GM12878 (cell line): ENCODE measurements at regions not wholly inside any gene's neighbourhood (a gene's known extent, or its start where the extent isn't known, plus 50 kb on each side); places are given as distances from the start of the nearest gene placed in this dataset.

Experiments
- ATAC-seq: fragments of 200-7000 bp; cut with Tn5 transposase; 3 replicates; pipeline ENCODE4 v1.9.1; 2020; ENCODE audit warnings: mild to moderate bottlenecking, moderate library complexity
- BruUV-seq: library from RNA; stranded (reverse); fragments of 400-500 nt; replicated peaks from 2 replicates; lab custom pipeline; 2021; lab: Mats Ljungman, UMichigan
- CTCF ChIA-PET: fragments of 300-600 bp; sonication (Branson Sonifier 250); formaldehyde crosslinking; extraction: SDS; loops from one replicate; lab custom pipeline; 2021; ENCODE audit warnings: inconsistent platforms; lab: Yijun Ruan, JAX
- POLR2A ChIA-PET: fragments of 350-600 bp; formaldehyde crosslinking; extraction: SDS; loops from one replicate; lab custom pipeline; 2021; ENCODE audit warnings: inconsistent platforms; lab: Charles Lee
- RAD21 ChIA-PET: fragments of 300-600 bp; sonication (Branson Sonifier 250); formaldehyde crosslinking; loops from one replicate; lab custom pipeline; 2023; ENCODE audit warnings: antibody characterized with exemption; ENCODE audit not compliant: unreplicated experiment; lab: Charles Lee
- SMC1A ChIA-PET: fragments of 300-600 bp; sonication (Branson Sonifier 250); formaldehyde crosslinking; loops from one replicate; lab custom pipeline; 2023; ENCODE audit not compliant: unreplicated experiment, uncharacterized antibody; lab: Charles Lee
- DNase-seq: peaks from one replicate; pipeline ENCODE4 v3.0.0-alpha.2; 2011; ENCODE audit warnings: low read depth, low spot score
- FAIRE-seq: peaks from 3 replicates; lab custom pipeline; 2011; peaks lifted over from hg19 to GRCh38; lab: Jason Lieb, UNC
- H2AFZ ChIP-seq: 2 replicates; pipeline ENCODE4 v1.6.0; 2011; ENCODE audit warnings: low read depth, low read length, control low read depth; ENCODE audit not compliant: control insufficient read depth
- H3K27ac ChIP-seq: 2 replicates; pipeline ENCODE4 v1.5.1; 2011; ENCODE audit warnings: control low read depth; ENCODE audit not compliant: control insufficient read depth, insufficient read depth
- H3K27me3 ChIP-seq, 2 experiments: replicated peaks in 1 of 2; 2 replicates each; pipeline versions ENCODE4 v1.6.0 to v1.6.1; 2011; ENCODE audit warnings: low read length in 1 of 2; ENCODE audit not compliant: control insufficient read depth in 2 of 2, insufficient read depth in 2 of 2
- H3K36me3 ChIP-seq, 2 experiments: 2 replicates each; pipeline ENCODE4 v1.5.1; 2011; ENCODE audit warnings: low read length in 1 of 2; ENCODE audit not compliant: control insufficient read depth in 2 of 2, insufficient read depth in 2 of 2
- H3K4me1 ChIP-seq: 2 replicates; pipeline ENCODE4 v1.6.1; 2011; ENCODE audit warnings: mild to moderate bottlenecking, low read length, moderate library complexity, mixed read lengths; ENCODE audit not compliant: control insufficient read depth, insufficient read depth
- H3K4me2 ChIP-seq: 2 replicates; pipeline ENCODE4 v1.6.0; 2011; ENCODE audit warnings: control low read depth; ENCODE audit not compliant: control insufficient read depth, insufficient read depth
- H3K4me3 ChIP-seq: fragments of 200-600 bp; sonication (generic); 2 replicates; pipeline ENCODE4 v1.5.1; 2016
- H3K79me2 ChIP-seq: 2 replicates; pipeline ENCODE4 v1.6.0; 2011; ENCODE audit warnings: low read length; ENCODE audit not compliant: control insufficient read depth, insufficient read depth
- H3K9ac ChIP-seq: 2 replicates; pipeline ENCODE4 v1.8.0; 2011; ENCODE audit warnings: low read length, control low read depth, mixed read lengths; ENCODE audit not compliant: control insufficient read depth, insufficient read depth
- H3K9me3 ChIP-seq: replicated peaks from 3 replicates; pipeline ENCODE4 v1.5.1; 2011; ENCODE audit warnings: mild to moderate bottlenecking, low read length; ENCODE audit not compliant: control insufficient read depth, insufficient read depth
- H4K20me1 ChIP-seq: 2 replicates; pipeline ENCODE4 v1.6.0; 2011; ENCODE audit not compliant: control insufficient read depth, insufficient read depth
- CHD2 ChIP-seq: IDR thresholded peaks from 2 replicates; pipeline ENCODE4 v1.6.1; 2011; ENCODE audit warnings: low read depth, low read length, improper control_type of control experiment, borderline replicate concordance
- E2F4 ChIP-seq: IDR thresholded peaks from 2 replicates; pipeline ENCODE4 v1.6.1; 2012; ENCODE audit warnings: low read depth, low read length, improper control_type of control experiment
- EP300 ChIP-seq, 2 experiments: fragments of 150-350 bp in 1 of 2; IDR thresholded peaks; 2 replicates each; pipeline ENCODE4 v1.6.1; 2011 to 2012; ENCODE audit warnings: low read depth in 2 of 2, low read length in 2 of 2, borderline replicate concordance in 1 of 2, improper control_type of control experiment in 1 of 2, inconsistent platforms in 1 of 2; ENCODE audit not compliant: control insufficient read depth in 1 of 2
- EZH2 ChIP-seq: IDR thresholded peaks from 2 replicates; pipeline ENCODE4 v1.6.1; 2012; ENCODE audit warnings: low read depth, mild to moderate bottlenecking, control low read depth, inconsistent platforms, low read length, borderline replicate concordance; ENCODE audit not compliant: control insufficient read depth
- FOS ChIP-seq: IDR thresholded peaks from 3 replicates; pipeline ENCODE4 v1.6.1; 2011; ENCODE audit warnings: borderline replicate concordance; ENCODE audit not compliant: insufficient read length; ENCODE audit errors: extremely low read depth
- IKZF1 ChIP-seq: fragments of 450-650 bp; conservative IDR thresholded peaks from 2 replicates; pipeline ENCODE4 v1.6.1; 2017; ENCODE audit warnings: antibody characterized with exemption, mild to moderate bottlenecking
- IRF3 ChIP-seq: fragments of 450-650 bp; IDR thresholded peaks from 2 replicates; pipeline ENCODE4 v1.6.1; 2014; ENCODE audit warnings: mild to moderate bottlenecking
- NFYB ChIP-seq: IDR thresholded peaks from 2 replicates; pipeline ENCODE4 v1.6.1; 2011; ENCODE audit warnings: low read depth, mild to moderate bottlenecking, low read length, improper control_type of control experiment, moderate library complexity; ENCODE audit not compliant: insufficient read depth
- NR2C1 ChIP-seq: fragments of 450-650 bp; IDR thresholded peaks from 2 replicates; pipeline ENCODE4 v1.6.1; 2017; ENCODE audit warnings: antibody characterized with exemption, mild to moderate bottlenecking, moderate library complexity
- NR2F1 ChIP-seq: fragments of 450-650 bp; conservative IDR thresholded peaks from 2 replicates; pipeline ENCODE4 v1.6.1; 2017; ENCODE audit warnings: mild to moderate bottlenecking
- POLR2AphosphoS5 ChIP-seq: IDR thresholded peaks from 2 replicates; pipeline ENCODE4 v1.6.1; 2011; ENCODE audit warnings: mild to moderate bottlenecking, low read length, inconsistent platforms
- POU2F2 ChIP-seq: IDR thresholded peaks from 3 replicates; pipeline ENCODE4 v1.6.1; 2011; ENCODE audit warnings: low read depth, mild to moderate bottlenecking, low read length, borderline replicate concordance
- RUNX3 ChIP-seq: IDR thresholded peaks from 2 replicates; pipeline ENCODE4 v1.6.1; 2012; ENCODE audit warnings: low read length, inconsistent platforms
- SMAD1 ChIP-seq: fragments of 450-650 bp; IDR thresholded peaks from 2 replicates; pipeline ENCODE4 v1.6.1; 2018; ENCODE audit warnings: mild to moderate bottlenecking, low read depth; ENCODE audit not compliant: partially characterized antibody
- YBX1 ChIP-seq: fragments of 450-650 bp; IDR thresholded peaks from 2 replicates; pipeline ENCODE4 v1.6.1; 2016; ENCODE audit warnings: antibody characterized with exemption
- ZNF24 ChIP-seq: fragments of 450-650 bp; IDR thresholded peaks from 2 replicates; pipeline ENCODE4 v1.6.1; 2017; ENCODE audit warnings: antibody characterized with exemption, mild to moderate bottlenecking
- WGBS: methylation state at CpG from one replicate; pipeline ENCODE4 v1.1.6; 2016; ENCODE audit warnings: low lambda C conversion rate; ENCODE audit not compliant: insufficient replicate concordance, insufficient coverage; ENCODE audit errors: missing lambda C conversion rate; 5-methylcytosine and 5-hydroxymethylcytosine counted together
- in situ Hi-C: fragments of 300-500 bp; cut with MboI; formaldehyde crosslinking; loops from 9 replicates; pipeline ENCODE4 v1.14.3; 2018; ENCODE audit warnings: mixed read lengths
- intact Hi-C: fragments of 100-400 bp; cut with micrococcal nuclease; formaldehyde crosslinking; loops from one replicate; pipeline ENCODE4 v1.14.2; 2022; ENCODE audit not compliant: unreplicated experiment

GRCh38 chr11:42806191-42806590 is 505.6 kb upstream of the API5 start (continued):
- TF ChIP-seq IRF3 (no peak), FOS (no peak), EP300 (IDR thresholded peaks at IDR 0.05; ENCODE audit: borderline replicate concordance in 1 of 2, control insufficient read depth in 1 of 2, low read depth in 2 of 2, low read length in 2 of 2) (0 out of 4 replicates have a peak, but pooled peaks of 1 of the 2 experiments have one; percentile 42), SMAD1 (no peak), CHD2 (no peak), POU2F2 (no peak), E2F4 (no peak), YBX1 (no peak)
- TF ChIP-seq, all 136 proteins: peak for 10

GRCh38 chr11:42812361-42812760 is 499.4 kb upstream of the API5 start:
- no peaks in the 10 kb centered on the region for H3K79me2 ChIP-seq
- TF ChIP-seq EZH2: no peak
- no peak for TF ChIP-seq RUNX3
- no peak for TF ChIP-seq POLR2AphosphoS5
- no peak for TF ChIP-seq NFYB
- TF ChIP-seq IKZF1: 0 out of 2 replicates have a peak, but pooled peaks have one; percentile 28
- TF ChIP-seq NR2F1: peak; percentile 91
- 0 out of 2 replicates have a peak, but pooled peaks have one; percentile 21 for TF ChIP-seq NR2C1
- TF ChIP-seq ZNF24: no peak
- DNase-seq (no peak), ATAC-seq (peak; percentile 48; the same call in 2 of the 3 replicates), FAIRE-seq (no peak)
- POLR2A ChIA-PET: interaction anchor here (0.5 kb wide), 1 partner anchor 21 kb away, joined by 5 read pairs; no protein-coding TSS in a partner anchor
- no peak overlapping the region for H3K27ac ChIP-seq
- WGBS: 0% methylated on average over 1 of the region's 1 CpG
- H4K20me1 ChIP-seq: no peaks in the 10 kb centered on the region
- no peak overlapping the region for H3K4me2 ChIP-seq
- BruUV-seq: no TSS peak
- no peak overlapping the region for H2AFZ ChIP-seq
- RAD21 ChIA-PET: interaction anchor here (1.9 kb wide), 1 partner anchor 28 kb away, joined by 5 read pairs; no protein-coding TSS in a partner anchor
- no peaks in the 10 kb centered on the region for H3K9me3 ChIP-seq
- in situ Hi-C loops (no loop called here), intact Hi-C loops (no loop called here)
- CTCF ChIA-PET: interaction anchor here (1.0 to 1.5 kb wide), 2 partner anchors 9 to 10 kb away, joined by 3 to 4 read pairs; no protein-coding TSS in a partner anchor
- H3K4me3 ChIP-seq: no peak overlapping the region
- SMC1A ChIA-PET: interaction anchor here (1.2 to 4.3 kb wide), 6 partner anchors 10 to 33 kb away, joined by 3 to 15 read pairs (median 4); no protein-coding TSS in a partner anchor
- H3K9ac ChIP-seq: no peak overlapping the region
- no peaks in the 10 kb centered on the region for H3K36me3 ChIP-seq
- no peaks in the 10 kb centered on the region for H3K27me3 ChIP-seq
- no peaks in the 10 kb centered on the region for H3K4me1 ChIP-seq
